Hepatocyte (in vitro differentiated cells): ENCODE measurements at regions not wholly inside any gene's neighbourhood (a gene's known extent, or its start where the extent isn't known, plus 50 kb on each side); places are given as distances from the start of the nearest gene placed in this dataset.

Experiments used
- CTCF ChIP-seq: fragments of 200-600 bp; sonication (generic); IDR thresholded peaks from 2 replicates; pipeline ENCODE4 v1.5.1; 2016; ENCODE audit warnings: antibody characterized with exemption, mild to moderate bottlenecking; ENCODE audit not compliant: poor library complexity
- EZH2phosphoT487 ChIP-seq: fragments of 200-600 bp; sonication (generic); IDR thresholded peaks from one replicate; pipeline ENCODE4 v1.6.1; 2018; ENCODE audit warnings: antibody characterized with exemption, mild to moderate bottlenecking, low read depth, moderate library complexity; ENCODE audit not compliant: unreplicated experiment, severe bottlenecking

- no peak for TF ChIP-seq CTCF
- TF ChIP-seq EZH2phosphoT487 = no peak
Measured at GRCh38 chr3:82137861-82138260, 376.4 kb upstream of the GBE1 start.
